Colonic mucosa (tissue), 4 donors: ENCODE measurements at regions not wholly inside any gene's neighbourhood (a gene's known extent, or its start where the extent isn't known, plus 50 kb on each side); places are given as distances from the start of the nearest gene placed in this dataset.

Experiments used
- DNase-seq: peaks from one replicate; pipeline ENCODE4 v3.0.0-alpha.2; 2020
- H3K27ac ChIP-seq: fragments of 200-600 bp; one replicate; pipeline ENCODE4 v1.8.0; 2021
- H3K27me3 ChIP-seq: fragments of 200-600 bp; one replicate; pipeline ENCODE4 v1.8.0; 2021
- H3K36me3 ChIP-seq: fragments of 200-600 bp; one replicate; pipeline ENCODE4 v1.8.0; 2021
- H3K4me1 ChIP-seq: fragments of 200-600 bp; one replicate; pipeline ENCODE4 v1.8.0; 2021; ENCODE audit warnings: mild to moderate bottlenecking
- H3K4me3 ChIP-seq: fragments of 200-600 bp; one replicate; pipeline ENCODE4 v1.8.0; 2021
- H3K9ac ChIP-seq, 2 donors: one replicate each; pipeline ENCODE4 v1.7.0; 2013; ENCODE audit warnings: control low read depth in 2 of 2, low read depth in 2 of 2, low read length in 2 of 2
- H3K9me3 ChIP-seq: fragments of 200-600 bp; one replicate; pipeline ENCODE4 v1.8.0; 2021
- intact Hi-C: fragments of 100-400 bp; cut with DNase I; formaldehyde crosslinking; loops from one replicate; pipeline ENCODE4 v1.14.1; 2022
- TF ChIP-seq, protein P1 (sequence below): fragments of 200-600 bp; IDR thresholded peaks from one replicate; pipeline ENCODE4 v1.8.0; 2022; ENCODE audit warnings: antibody characterized with exemption, mild to moderate bottlenecking
- donor health status: healthy.
- donor health status: DM: no; HTN: no; CAD: no.
- donor health status: DM: no; HTN: no; CAD: no.

DNA sequence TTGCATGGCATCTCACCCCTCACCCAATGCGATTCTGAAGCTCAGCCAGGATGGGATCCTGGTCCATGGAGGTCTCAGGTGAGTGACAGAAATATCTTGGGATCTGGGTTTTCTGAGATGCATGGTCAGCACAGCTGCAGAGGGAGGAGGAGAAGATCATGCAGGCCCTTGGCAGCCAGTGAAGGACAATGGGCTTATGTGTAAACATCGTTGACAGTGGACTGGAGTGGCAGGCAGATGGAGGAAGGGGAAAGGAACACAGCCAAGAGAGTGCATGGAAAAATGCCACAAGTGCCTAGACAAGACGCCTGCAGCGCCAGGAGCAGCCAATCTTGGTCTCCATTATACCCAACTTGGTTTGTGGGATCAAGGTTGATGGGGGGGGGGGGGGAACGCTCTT lies 347.9 kb downstream of the MCTP2 start:
- intact Hi-C loops, result no loop called here

DNA sequence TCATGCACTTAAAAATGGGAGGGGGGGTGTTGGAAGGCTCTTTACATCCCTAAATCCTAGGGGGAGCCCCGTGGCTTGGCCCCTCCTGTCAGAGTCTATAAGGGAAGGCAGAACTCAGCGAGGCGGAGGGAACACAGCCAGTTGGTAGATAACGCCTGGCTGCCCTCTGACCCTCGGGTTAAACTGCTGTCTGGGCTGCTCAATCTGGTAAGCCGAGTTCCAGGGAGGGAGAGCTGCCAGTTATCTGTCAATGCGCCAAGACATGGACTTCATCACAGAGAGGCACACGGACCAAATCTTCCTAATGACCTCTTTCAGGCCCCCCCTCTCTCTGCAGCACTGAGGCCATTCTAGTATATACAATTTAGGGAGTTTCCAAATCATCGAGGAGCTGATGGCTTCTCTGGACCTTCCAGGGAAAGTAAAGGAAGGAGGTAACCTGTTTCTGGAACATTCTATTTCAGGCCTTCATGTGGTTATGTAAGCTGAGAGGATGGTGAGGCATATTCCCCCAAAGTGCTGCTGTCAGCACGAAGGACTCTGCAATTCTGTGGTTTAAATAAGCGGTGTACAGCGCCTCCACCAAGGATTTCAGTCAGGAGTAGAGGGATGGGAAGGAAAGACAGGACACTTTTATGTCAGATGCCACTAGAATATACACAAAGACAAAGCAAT lies 349.0 kb downstream of the MCTP2 start:
- TF ChIP-seq, protein P1, sequence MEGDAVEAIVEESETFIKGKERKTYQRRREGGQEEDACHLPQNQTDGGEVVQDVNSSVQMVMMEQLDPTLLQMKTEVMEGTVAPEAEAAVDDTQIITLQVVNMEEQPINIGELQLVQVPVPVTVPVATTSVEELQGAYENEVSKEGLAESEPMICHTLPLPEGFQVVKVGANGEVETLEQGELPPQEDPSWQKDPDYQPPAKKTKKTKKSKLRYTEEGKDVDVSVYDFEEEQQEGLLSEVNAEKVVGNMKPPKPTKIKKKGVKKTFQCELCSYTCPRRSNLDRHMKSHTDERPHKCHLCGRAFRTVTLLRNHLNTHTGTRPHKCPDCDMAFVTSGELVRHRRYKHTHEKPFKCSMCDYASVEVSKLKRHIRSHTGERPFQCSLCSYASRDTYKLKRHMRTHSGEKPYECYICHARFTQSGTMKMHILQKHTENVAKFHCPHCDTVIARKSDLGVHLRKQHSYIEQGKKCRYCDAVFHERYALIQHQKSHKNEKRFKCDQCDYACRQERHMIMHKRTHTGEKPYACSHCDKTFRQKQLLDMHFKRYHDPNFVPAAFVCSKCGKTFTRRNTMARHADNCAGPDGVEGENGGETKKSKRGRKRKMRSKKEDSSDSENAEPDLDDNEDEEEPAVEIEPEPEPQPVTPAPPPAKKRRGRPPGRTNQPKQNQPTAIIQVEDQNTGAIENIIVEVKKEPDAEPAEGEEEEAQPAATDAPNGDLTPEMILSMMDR, result no peak
- no peak overlapping the region for H3K9ac ChIP-seq
- H3K27ac ChIP-seq, result no peak overlapping the region
- DNase-seq, result no peak
- H3K27me3 ChIP-seq, result no peaks in the 10 kb centered on the region
- no peaks in the 10 kb centered on the region for H3K4me1 ChIP-seq
- H3K9me3 ChIP-seq, result no peaks in the 10 kb centered on the region
- intact Hi-C loops, result loop anchor here (10.0 kb wide), 1 partner anchor 166 kb away; no protein-coding TSS in a partner anchor
- H3K36me3 ChIP-seq, result no peaks in the 10 kb centered on the region
- no peak overlapping the region for H3K4me3 ChIP-seq

More for the DNA sequence above, 347.9 kb downstream of the MCTP2 start:
- TF ChIP-seq, protein P1, result no peak
- Histone ChIP-seq H3K36me3 (no peaks in the 10 kb centered on the region), H3K4me3 (no peak overlapping the region), H3K9me3 (no peaks in the 10 kb centered on the region), H3K9ac (no peak overlapping the region), H3K27me3 (no peaks in the 10 kb centered on the region), H3K27ac (no peak overlapping the region), H3K4me1 (no peaks in the 10 kb centered on the region)
- no peak for DNase-seq

DNA sequence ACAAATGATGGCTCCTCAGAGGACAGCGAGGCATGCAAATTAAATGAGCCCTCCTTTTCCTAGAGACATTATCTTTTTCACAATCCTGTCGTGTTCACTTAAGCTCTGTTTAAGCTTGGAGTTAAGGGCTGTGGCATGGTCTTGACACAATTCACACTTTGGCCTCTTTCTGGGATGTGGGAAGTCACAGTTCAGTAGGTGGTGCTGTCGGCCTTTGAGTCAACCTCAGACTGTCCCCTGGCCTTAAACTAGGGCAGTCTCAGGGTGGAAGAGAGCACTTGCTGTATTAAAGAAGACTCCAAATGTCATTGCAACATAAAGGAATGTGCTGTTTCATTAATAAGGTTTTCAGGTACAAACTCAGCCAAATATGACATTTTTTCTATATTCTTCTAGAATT lies 351.0 kb downstream of the MCTP2 start:
- Histone ChIP-seq H3K27me3 (no peaks in the 10 kb centered on the region), H3K4me3 (no peak overlapping the region), H3K4me1 (no peaks in the 10 kb centered on the region), H3K9ac (no peak overlapping the region), H3K9me3 (no peaks in the 10 kb centered on the region), H3K36me3 (no peaks in the 10 kb centered on the region), H3K27ac (no peak overlapping the region)
- intact Hi-C loops, result loop anchor here (10.0 kb wide), 1 partner anchor 168 kb away; no protein-coding TSS in a partner anchor
- DNase-seq, result peak; percentile 20
- TF ChIP-seq, protein P1, result no peak

DNA sequence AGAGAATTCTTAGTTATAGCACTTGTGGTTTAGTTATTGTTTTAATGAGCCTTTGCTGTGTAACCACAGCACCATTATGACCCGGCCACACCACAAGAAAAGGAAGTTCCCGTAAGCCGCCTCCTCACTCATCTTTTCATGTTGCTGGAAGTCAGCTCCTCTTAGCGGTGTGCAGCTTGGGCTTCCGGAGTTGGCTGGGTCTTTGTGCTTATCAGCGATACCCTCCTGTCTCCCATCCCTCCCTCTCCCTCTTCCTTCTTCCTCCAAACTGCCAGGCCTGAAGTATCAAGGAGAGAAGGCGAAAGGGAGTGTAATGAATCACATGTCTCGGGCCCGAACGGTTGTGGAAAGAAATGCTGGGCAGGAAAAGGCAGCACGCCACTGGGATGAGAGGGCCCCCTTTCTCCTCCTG lies 353.5 kb downstream of the MCTP2 start:
- Histone ChIP-seq H3K4me1 (no peaks in the 10 kb centered on the region), H3K9me3 (no peaks in the 10 kb centered on the region), H3K27ac (no peak overlapping the region), H3K4me3 (no peak overlapping the region), H3K36me3 (no peaks in the 10 kb centered on the region), H3K9ac (no peak overlapping the region), H3K27me3 (no peaks in the 10 kb centered on the region)
- no peak for DNase-seq
- TF ChIP-seq, protein P1, result no peak
- intact Hi-C loops, result loop anchor here (10.0 kb wide), 1 partner anchor 170 kb away; no protein-coding TSS in a partner anchor

DNA sequence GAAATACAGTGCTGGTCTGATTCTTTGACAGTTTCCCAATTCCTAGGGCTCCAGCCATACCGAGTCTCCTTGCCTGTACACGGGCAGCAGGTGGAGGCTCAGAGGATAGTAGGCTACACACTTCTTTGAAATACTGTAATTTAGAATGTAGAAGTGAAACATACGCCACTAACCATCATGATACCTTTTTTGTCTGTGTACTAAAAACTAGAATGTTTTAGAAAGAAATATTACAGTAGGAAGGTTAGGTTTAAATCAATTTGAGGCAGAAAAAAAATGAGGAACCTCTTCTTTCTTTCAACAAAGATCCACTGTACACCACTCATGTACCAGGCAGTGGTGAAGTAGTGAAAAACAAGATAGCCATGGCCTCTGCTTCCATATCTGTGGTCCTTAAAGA lies 354.7 kb downstream of the MCTP2 start:
- Histone ChIP-seq H3K4me3 (no peak overlapping the region), H3K27ac (no peak overlapping the region), H3K36me3 (no peaks in the 10 kb centered on the region), H3K9me3 (no peaks in the 10 kb centered on the region), H3K27me3 (no peaks in the 10 kb centered on the region), H3K9ac (no peak overlapping the region), H3K4me1 (no peaks in the 10 kb centered on the region)
- intact Hi-C loops, result loop anchor here (10.0 kb wide), 1 partner anchor 171 kb away; no protein-coding TSS in a partner anchor
- DNase-seq, result no peak
- TF ChIP-seq, protein P1, result no peak
